Keratinocyte (primary cell): ENCODE measurements at regions not wholly inside any gene's neighbourhood (a gene's known extent, or its start where the extent isn't known, plus 50 kb on each side); places are given as distances from the start of the nearest gene placed in this dataset.

ENCODE experiments used
- DNase-seq: peaks from one replicate; pipeline ENCODE4 v3.0.0-alpha.2; 2011; ENCODE audit warnings: low read depth, missing footprints, low spot score
- FAIRE-seq: peaks from 2 replicates; lab custom pipeline; 2011; peaks lifted over from hg19 to GRCh38; lab: Jason Lieb, UNC
- H2AFZ ChIP-seq: 2 replicates; pipeline ENCODE4 v1.6.0; 2012; ENCODE audit warnings: low read length, control low read depth, inconsistent platforms; ENCODE audit not compliant: control insufficient read depth
- H3K27ac ChIP-seq: 2 replicates; pipeline ENCODE4 v1.5.1; 2011; ENCODE audit warnings: low read length; ENCODE audit not compliant: control insufficient read depth, insufficient read depth
- H3K27me3 ChIP-seq: 3 replicates; pipeline ENCODE4 v1.6.0; 2011; ENCODE audit warnings: low read length; ENCODE audit not compliant: control insufficient read depth, insufficient read depth; ENCODE audit errors: extremely low read depth
- H3K36me3 ChIP-seq, 2 experiments: 2 replicates in 1 of 2; 3 replicates in 1 of 2; pipeline ENCODE4 v1.5.1; 2011; ENCODE audit warnings: low read length in 2 of 2, mild to moderate bottlenecking in 1 of 2; ENCODE audit not compliant: control insufficient read depth in 2 of 2, insufficient read depth in 2 of 2; ENCODE audit errors: extremely low read depth in 1 of 2
- H3K4me1 ChIP-seq: 3 replicates; pipeline ENCODE4 v1.5.1; 2011; ENCODE audit warnings: low read length; ENCODE audit not compliant: control insufficient read depth, insufficient read depth; ENCODE audit errors: extremely low read depth
- H3K4me2 ChIP-seq: 3 replicates; pipeline ENCODE4 v1.6.0; 2011; ENCODE audit warnings: low read depth, low read length; ENCODE audit not compliant: control insufficient read depth, insufficient read depth; ENCODE audit errors: extremely low read depth
- H3K4me3 ChIP-seq, 3 experiments: fragments of 200-600 bp in 1 of 3; sonication (generic) in 1 of 3; 2 replicates in 2 of 3; 3 replicates in 1 of 3; pipeline ENCODE4 v1.5.1; 2011 to 2016; ENCODE audit warnings: low read length in 3 of 3, mild to moderate bottlenecking in 3 of 3, control low read depth in 2 of 3, inconsistent platforms in 1 of 3, low read depth in 1 of 3, mixed read lengths in 1 of 3, mixed run types in 1 of 3, moderate library complexity in 1 of 3; ENCODE audit not compliant: control insufficient read depth in 2 of 3, insufficient read depth in 2 of 3; ENCODE audit errors: extremely low read depth in 1 of 3
- H3K79me2 ChIP-seq: 2 replicates; pipeline ENCODE4 v1.6.0; 2012; ENCODE audit warnings: low read length; ENCODE audit not compliant: control insufficient read depth, insufficient read depth
- H3K9ac ChIP-seq: 3 replicates; pipeline ENCODE4 v1.6.0; 2011; ENCODE audit warnings: low read length; ENCODE audit not compliant: control insufficient read depth, insufficient read depth; ENCODE audit errors: extremely low read depth
- H3K9me1 ChIP-seq: 3 replicates; pipeline ENCODE4 v1.6.0; 2011; ENCODE audit warnings: low read length; ENCODE audit not compliant: control insufficient read depth, insufficient read depth; ENCODE audit errors: extremely low read depth
- H3K9me3 ChIP-seq: 2 replicates; pipeline ENCODE4 v1.5.1; 2012; ENCODE audit warnings: low read depth, low read length; ENCODE audit not compliant: control insufficient read depth
- H4K20me1 ChIP-seq: 3 replicates; pipeline ENCODE4 v1.6.0; 2011; ENCODE audit warnings: low read length; ENCODE audit not compliant: control insufficient read depth, insufficient read depth; ENCODE audit errors: extremely low read depth
- EZH2 ChIP-seq: IDR thresholded peaks from one replicate; pipeline ENCODE4 v1.6.1; 2012; ENCODE audit warnings: inconsistent platforms, mild to moderate bottlenecking, low read length, moderate library complexity
- dilution Hi-C: fragments of 300-500 bp; cut with MboI; formaldehyde crosslinking; loops from one replicate; pipeline ENCODE4 v1.7.0; 2020; ENCODE audit warnings: low sequenced_read_pairs; ENCODE audit not compliant: extremely low pct_ligation_motif_present
- TF ChIP-seq, protein P1 (sequence below), 3 experiments: IDR thresholded peaks in 1 of 3; conservative IDR thresholded peaks in 1 of 3; optimal IDR thresholded peaks in 1 of 3; 2 replicates in 2 of 3; 3 replicates in 1 of 3; pipeline versions ENCODE3 to v1.5.1; 2011; ENCODE audit warnings: low read length in 3 of 3, mild to moderate bottlenecking in 3 of 3, moderate library complexity in 2 of 3, control low read depth in 1 of 3, inconsistent platforms in 1 of 3; ENCODE audit not compliant: insufficient read depth in 2 of 3; ENCODE audit errors: extremely low read depth in 1 of 3

GRCh38 chr11:127225619-127226018 lies 225.0 kb upstream of the KIRREL3 start:
- no peaks in the 10 kb centered on the region for H3K79me2 ChIP-seq
- dilution Hi-C loops: no loop called here
- no peak for FAIRE-seq

GRCh38 chr11:127224276-127224675 lies 223.7 kb upstream of the KIRREL3 start:
- Histone ChIP-seq H3K79me2 (no peaks in the 10 kb centered on the region), H3K4me2 (no peak overlapping the region), H3K4me1 (no peaks in the 10 kb centered on the region), H3K27me3 (peaks cover 3% of the 10 kb centered on the region), H3K9ac (no peak overlapping the region), H2AFZ (no peak overlapping the region), H3K9me1 (no peaks in the 10 kb centered on the region), H3K4me3 (no peak overlapping the region), H3K27ac (no peak overlapping the region), H3K36me3 (no peaks in the 10 kb centered on the region), H4K20me1 (no peaks in the 10 kb centered on the region), H3K9me3 (no peaks in the 10 kb centered on the region)
- DNase-seq (no peak), FAIRE-seq (no peak)
- TF ChIP-seq, protein P1, sequence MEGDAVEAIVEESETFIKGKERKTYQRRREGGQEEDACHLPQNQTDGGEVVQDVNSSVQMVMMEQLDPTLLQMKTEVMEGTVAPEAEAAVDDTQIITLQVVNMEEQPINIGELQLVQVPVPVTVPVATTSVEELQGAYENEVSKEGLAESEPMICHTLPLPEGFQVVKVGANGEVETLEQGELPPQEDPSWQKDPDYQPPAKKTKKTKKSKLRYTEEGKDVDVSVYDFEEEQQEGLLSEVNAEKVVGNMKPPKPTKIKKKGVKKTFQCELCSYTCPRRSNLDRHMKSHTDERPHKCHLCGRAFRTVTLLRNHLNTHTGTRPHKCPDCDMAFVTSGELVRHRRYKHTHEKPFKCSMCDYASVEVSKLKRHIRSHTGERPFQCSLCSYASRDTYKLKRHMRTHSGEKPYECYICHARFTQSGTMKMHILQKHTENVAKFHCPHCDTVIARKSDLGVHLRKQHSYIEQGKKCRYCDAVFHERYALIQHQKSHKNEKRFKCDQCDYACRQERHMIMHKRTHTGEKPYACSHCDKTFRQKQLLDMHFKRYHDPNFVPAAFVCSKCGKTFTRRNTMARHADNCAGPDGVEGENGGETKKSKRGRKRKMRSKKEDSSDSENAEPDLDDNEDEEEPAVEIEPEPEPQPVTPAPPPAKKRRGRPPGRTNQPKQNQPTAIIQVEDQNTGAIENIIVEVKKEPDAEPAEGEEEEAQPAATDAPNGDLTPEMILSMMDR (optimal IDR thresholded peaks at IDR 0.05 in 1 of 3, IDR thresholded peaks at IDR 0.05 in 1 of 3, conservative IDR thresholded peaks at IDR 0.05 in 1 of 3; ENCODE audit: extremely low read depth in 1 of 3, insufficient read depth in 2 of 3, low read length in 3 of 3): no peak
- TF ChIP-seq EZH2: no peak
- dilution Hi-C loops: no loop called here

More at GRCh38 chr11:127225619-127226018, 225.0 kb upstream of the KIRREL3 start:
- no peaks in the 10 kb centered on the region for H3K36me3 ChIP-seq
- H3K4me1 ChIP-seq: no peaks in the 10 kb centered on the region
- H3K4me3 ChIP-seq: no peak overlapping the region
- no peak for DNase-seq
- no peaks in the 10 kb centered on the region for H3K9me1 ChIP-seq
- no peak overlapping the region for H3K27ac ChIP-seq
- H4K20me1 ChIP-seq: no peaks in the 10 kb centered on the region
- TF ChIP-seq EZH2: no peak
- TF ChIP-seq, protein P1 (optimal IDR thresholded peaks at IDR 0.05 in 1 of 3, IDR thresholded peaks at IDR 0.05 in 1 of 3, conservative IDR thresholded peaks at IDR 0.05 in 1 of 3; ENCODE audit: extremely low read depth in 1 of 3, insufficient read depth in 2 of 3, low read length in 3 of 3): no peak
- no peak overlapping the region for H3K4me2 ChIP-seq
- H2AFZ ChIP-seq: no peak overlapping the region
- H3K27me3 ChIP-seq: peaks cover 3% of the 10 kb centered on the region
- no peaks in the 10 kb centered on the region for H3K9me3 ChIP-seq
- no peak overlapping the region for H3K9ac ChIP-seq
